ENCODE measurements at regions not wholly inside any gene's neighbourhood (a gene's known extent, or its start where the extent isn't known, plus 50 kb on each side); places are given as distances from the start of the nearest gene placed in this dataset.

GRCh38 chr9:108085294-108085693 is 595.7 kb upstream of the KLF4 start:
- POLR2A ChIA-PET (ENCODE audit: unreplicated experiment): no interaction called here
- no peaks in the 10 kb centered on the region for H3K9me3 ChIP-seq (ENCODE audit: low read length)
- ATAC-seq (no peak), DNase-seq (no peak)
- no peaks in the 10 kb centered on the region for H3K36me3 ChIP-seq (ENCODE audit: low read depth, low read length)
- H4K20me1 ChIP-seq (ENCODE audit: low read length): no peaks in the 10 kb centered on the region
- H3K4me1 ChIP-seq (ENCODE audit: insufficient read depth, low read length): no peaks in the 10 kb centered on the region
- H2AFZ ChIP-seq (ENCODE audit: low read length): no peak overlapping the region
- CTCF ChIA-PET: no interaction called here
- no peak overlapping the region for H3K27ac ChIP-seq (ENCODE audit: low read length)
- H3F3A ChIP-seq (ENCODE audit: low read length, unreplicated experiment): no peaks in the 10 kb centered on the region
- no peaks in the 10 kb centered on the region for H3K27me3 ChIP-seq (ENCODE audit: low read length)
- no peaks in the 10 kb centered on the region for H3K79me2 ChIP-seq (ENCODE audit: low read length)
- no TSS peak for BruUV-seq (replicated peaks)
- H3K9me2 ChIP-seq (replicated peaks; ENCODE audit: low read length): no peaks in the 10 kb centered on the region
- H3K4me2 ChIP-seq (ENCODE audit: low read length): no peak overlapping the region
- no peak overlapping the region for H3K4me3 ChIP-seq (ENCODE audit: low read length)
- TF ChIP-seq, protein P1, sequence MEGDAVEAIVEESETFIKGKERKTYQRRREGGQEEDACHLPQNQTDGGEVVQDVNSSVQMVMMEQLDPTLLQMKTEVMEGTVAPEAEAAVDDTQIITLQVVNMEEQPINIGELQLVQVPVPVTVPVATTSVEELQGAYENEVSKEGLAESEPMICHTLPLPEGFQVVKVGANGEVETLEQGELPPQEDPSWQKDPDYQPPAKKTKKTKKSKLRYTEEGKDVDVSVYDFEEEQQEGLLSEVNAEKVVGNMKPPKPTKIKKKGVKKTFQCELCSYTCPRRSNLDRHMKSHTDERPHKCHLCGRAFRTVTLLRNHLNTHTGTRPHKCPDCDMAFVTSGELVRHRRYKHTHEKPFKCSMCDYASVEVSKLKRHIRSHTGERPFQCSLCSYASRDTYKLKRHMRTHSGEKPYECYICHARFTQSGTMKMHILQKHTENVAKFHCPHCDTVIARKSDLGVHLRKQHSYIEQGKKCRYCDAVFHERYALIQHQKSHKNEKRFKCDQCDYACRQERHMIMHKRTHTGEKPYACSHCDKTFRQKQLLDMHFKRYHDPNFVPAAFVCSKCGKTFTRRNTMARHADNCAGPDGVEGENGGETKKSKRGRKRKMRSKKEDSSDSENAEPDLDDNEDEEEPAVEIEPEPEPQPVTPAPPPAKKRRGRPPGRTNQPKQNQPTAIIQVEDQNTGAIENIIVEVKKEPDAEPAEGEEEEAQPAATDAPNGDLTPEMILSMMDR (conservative IDR thresholded peaks at IDR 0.05; ENCODE audit: low read depth, low read length): no peak
- TF ChIP-seq EZH2phosphoT487 (IDR thresholded peaks at IDR 0.05; ENCODE audit: borderline replicate concordance, low read length) (no peak), EZH2 (IDR thresholded peaks at IDR 0.05; ENCODE audit: low read length, unreplicated experiment) (no peak)
- intact Hi-C loops (cut with micrococcal nuclease): no loop called here
- H3K9ac ChIP-seq (ENCODE audit: low read length): no peak overlapping the region

- H3K9me3 ChIP-seq (ENCODE audit: low read length): no peaks in the 10 kb centered on the region
- intact Hi-C loops (cut with micrococcal nuclease): no loop called here
- H3K27me3 ChIP-seq (ENCODE audit: low read length): no peaks in the 10 kb centered on the region
- H3K4me3 ChIP-seq (ENCODE audit: low read length): no peak overlapping the region
- ChIA-PET CTCF (no interaction called here), POLR2A (ENCODE audit: unreplicated experiment) (no interaction called here)
- no peaks in the 10 kb centered on the region for H3F3A ChIP-seq (ENCODE audit: low read length, unreplicated experiment)
- H3K9ac ChIP-seq (ENCODE audit: low read length): no peak overlapping the region
- no peaks in the 10 kb centered on the region for H3K9me2 ChIP-seq (replicated peaks; ENCODE audit: low read length)
- TF ChIP-seq EZH2phosphoT487 (IDR thresholded peaks at IDR 0.05; ENCODE audit: borderline replicate concordance, low read length): no peak
- no peak for TF ChIP-seq EZH2 (IDR thresholded peaks at IDR 0.05; ENCODE audit: low read length, unreplicated experiment)
- TF ChIP-seq, protein P1 (conservative IDR thresholded peaks at IDR 0.05; ENCODE audit: low read depth, low read length): no peak
- H2AFZ ChIP-seq (ENCODE audit: low read length): no peak overlapping the region
- no peaks in the 10 kb centered on the region for H3K4me1 ChIP-seq (ENCODE audit: insufficient read depth, low read length)
- H3K79me2 ChIP-seq (ENCODE audit: low read length): no peaks in the 10 kb centered on the region
- DNase-seq: no peak
- H3K27ac ChIP-seq (ENCODE audit: low read length): no peak overlapping the region
- no peak for ATAC-seq
- no peaks in the 10 kb centered on the region for H4K20me1 ChIP-seq (ENCODE audit: low read length)
- H3K36me3 ChIP-seq (ENCODE audit: low read depth, low read length): no peaks in the 10 kb centered on the region
- no peak overlapping the region for H3K4me2 ChIP-seq (ENCODE audit: low read length)
- BruUV-seq (replicated peaks): no TSS peak
Measured at GRCh38 chr9:108083796-108084352, 594.3 kb upstream of the KLF4 start.

DNA sequence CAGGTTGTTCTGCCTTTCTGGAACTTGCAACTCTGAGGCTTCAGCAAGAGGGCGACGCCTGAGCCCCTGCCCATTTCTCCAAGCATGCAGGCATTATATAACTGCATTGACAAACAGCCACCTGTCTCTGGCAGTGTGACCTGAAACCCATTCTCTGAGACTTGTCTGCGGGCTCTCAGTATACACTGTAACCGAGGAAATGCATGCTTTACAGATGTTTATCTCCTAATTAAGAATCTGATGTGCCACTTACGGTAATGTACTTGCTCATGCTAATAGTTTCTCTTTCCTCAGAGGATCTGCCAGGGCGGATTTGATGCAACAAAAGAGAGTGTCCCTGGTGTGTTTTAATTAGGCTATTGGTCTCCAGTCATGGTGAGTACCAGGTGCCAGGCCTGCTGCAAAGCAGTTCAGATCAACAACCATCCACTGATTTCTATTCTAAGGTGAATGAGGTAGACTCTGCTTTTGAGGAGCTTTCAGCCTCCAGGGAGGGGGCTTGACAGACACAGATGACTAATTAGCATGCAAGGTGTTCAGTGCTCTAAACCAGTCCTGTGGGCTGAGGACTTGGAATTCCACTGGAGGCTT is 593.7 kb upstream of the KLF4 start:
- Histone ChIP-seq H3K9me3 (ENCODE audit: low read length) (no peaks in the 10 kb centered on the region), H3K27me3 (ENCODE audit: low read length) (no peaks in the 10 kb centered on the region), H3K9ac (ENCODE audit: low read length) (no peak overlapping the region), H3F3A (ENCODE audit: low read length, unreplicated experiment) (no peaks in the 10 kb centered on the region), H3K4me2 (ENCODE audit: low read length) (no peak overlapping the region), H3K4me3 (ENCODE audit: low read length) (no peak overlapping the region), H2AFZ (ENCODE audit: low read length) (no peak overlapping the region), H3K9me2 (replicated peaks; ENCODE audit: low read length) (no peaks in the 10 kb centered on the region), H3K27ac (ENCODE audit: low read length) (no peak overlapping the region), H3K79me2 (ENCODE audit: low read length) (no peaks in the 10 kb centered on the region), H3K4me1 (ENCODE audit: insufficient read depth, low read length) (no peaks in the 10 kb centered on the region), H3K36me3 (ENCODE audit: low read depth, low read length) (no peaks in the 10 kb centered on the region), H4K20me1 (ENCODE audit: low read length) (no peaks in the 10 kb centered on the region)
- DNase-seq (no peak), ATAC-seq (no peak)
- CTCF ChIA-PET: no interaction called here
- POLR2A ChIA-PET (ENCODE audit: unreplicated experiment): no interaction called here
- TF ChIP-seq EZH2phosphoT487 (IDR thresholded peaks at IDR 0.05; ENCODE audit: borderline replicate concordance, low read length) (no peak), EZH2 (IDR thresholded peaks at IDR 0.05; ENCODE audit: low read length, unreplicated experiment) (no peak)
- TF ChIP-seq, protein P1 (conservative IDR thresholded peaks at IDR 0.05; ENCODE audit: low read depth, low read length): no peak
- no TSS peak for BruUV-seq (replicated peaks)
- intact Hi-C loops (cut with micrococcal nuclease): no loop called here
